K562 (cell line): ENCODE measurements at regions not wholly inside any gene's neighbourhood (a gene's known extent, or its start where the extent isn't known, plus 50 kb on each side); places are given as distances from the start of the nearest gene placed in this dataset.

Experiments used
- CREB5 ChIP-seq: fragments of 250-450 bp; sonication (Bioruptor Pico); IDR thresholded peaks from 2 replicates; pipeline ENCODE4 v1.5.0; 2020; ENCODE audit warnings: mild to moderate bottlenecking
- CSDE1 ChIP-seq, 2 experiments: fragments of 450-650 bp; IDR thresholded peaks; 2 replicates each; pipeline ENCODE4 v1.6.1; 2016; ENCODE audit warnings: mild to moderate bottlenecking in 1 of 2
- EWSR1 ChIP-seq: fragments of 450-650 bp; IDR thresholded peaks from 2 replicates; pipeline ENCODE4 v1.6.1; 2018; ENCODE audit warnings: borderline replicate concordance, mild to moderate bottlenecking, low read depth, moderate library complexity; ENCODE audit not compliant: partially characterized antibody
- GMEB1 ChIP-seq: fragments of 250-450 bp; sonication (Bioruptor Pico); IDR thresholded peaks from 2 replicates; pipeline ENCODE4 v1.4.0; 2020; ENCODE audit warnings: mild to moderate bottlenecking
- HDAC3 ChIP-seq: fragments of 450-650 bp; IDR thresholded peaks from 2 replicates; pipeline ENCODE4 v1.6.1; 2018; ENCODE audit warnings: borderline replicate concordance, mild to moderate bottlenecking, moderate library complexity; ENCODE audit not compliant: partially characterized antibody
- JUNB ChIP-seq: fragments of 450-650 bp; formaldehyde crosslinking; conservative IDR thresholded peaks from 2 replicates; pipeline ENCODE4 v1.4.0; 2020; ENCODE audit warnings: mild to moderate bottlenecking
- MBD1 ChIP-seq: fragments of 250-450 bp; sonication (Bioruptor Pico); IDR thresholded peaks from 2 replicates; pipeline ENCODE4 v1.8.0; 2022; ENCODE audit warnings: inconsistent platforms
- MECOM ChIP-seq: fragments of 250-450 bp; sonication (Bioruptor Pico); IDR thresholded peaks from 2 replicates; pipeline ENCODE4 v1.8.0; 2022; ENCODE audit warnings: inconsistent platforms
- MEIS2 ChIP-seq: fragments of 450-650 bp; IDR thresholded peaks from 2 replicates; pipeline ENCODE4 v1.6.1; 2014; ENCODE audit warnings: mild to moderate bottlenecking; ENCODE audit not compliant: partially characterized antibody
- MIER1 ChIP-seq: fragments of 450-650 bp; IDR thresholded peaks from 2 replicates; pipeline ENCODE4 v1.6.1; 2016; ENCODE audit warnings: antibody characterized with exemption, mild to moderate bottlenecking, low read depth
- MTA3 ChIP-seq: fragments of 450-650 bp; formaldehyde crosslinking; IDR thresholded peaks from 2 replicates; pipeline ENCODE4 v1.6.1; 2017; ENCODE audit warnings: mild to moderate bottlenecking, borderline replicate concordance
- NR2C1 ChIP-seq, 2 experiments: fragments of 450-650 bp; IDR thresholded peaks; 2 replicates each; pipeline ENCODE4 v1.6.1; 2017; ENCODE audit warnings: mild to moderate bottlenecking in 2 of 2, antibody characterized with exemption in 1 of 2, inconsistent platforms in 1 of 2, missing compliant biosample characterization in 1 of 2, missing genetic modification characterization in 1 of 2
- RAD21 ChIP-seq, 2 experiments: fragments of 250-450 bp in 1 of 2; fragments of 450-650 bp in 1 of 2; sonication (Bioruptor Pico) in 1 of 2; formaldehyde crosslinking in 1 of 2; IDR thresholded peaks in 1 of 2; conservative IDR thresholded peaks in 1 of 2; 2 replicates each; pipeline versions ENCODE4 v1.4.0 to v1.8.0; 2020 to 2022; ENCODE audit warnings: mild to moderate bottlenecking in 2 of 2, moderate library complexity in 1 of 2
- RFX5 ChIP-seq: IDR thresholded peaks from 2 replicates; pipeline ENCODE4 v1.6.1; 2011; ENCODE audit warnings: low read depth, mild to moderate bottlenecking, improper control_type of control experiment, low read length
- SAFB2 ChIP-seq: fragments of 200-400 bp; formaldehyde crosslinking; IDR thresholded peaks from 2 replicates; pipeline ENCODE4 v1.6.1; 2018; ENCODE audit warnings: borderline replicate concordance, low read length, low read depth, moderate library complexity; ENCODE audit not compliant: severe bottlenecking
- SIRT6 ChIP-seq: IDR thresholded peaks from one replicate; pipeline ENCODE4 v1.6.1; 2012; ENCODE audit warnings: low read depth, mild to moderate bottlenecking, control low read depth, inconsistent platforms, low read length, moderate library complexity
- SNRNP70 ChIP-seq: fragments of 200-400 bp; formaldehyde crosslinking; optimal IDR thresholded peaks from 2 replicates; pipeline ENCODE3; 2017; ENCODE audit warnings: low read depth, low read length
- ZBTB7A ChIP-seq: IDR thresholded peaks from 2 replicates; pipeline ENCODE4 v1.6.1; 2011; ENCODE audit warnings: low read depth, mild to moderate bottlenecking, low read length, moderate library complexity, borderline replicate concordance; ENCODE audit not compliant: control insufficient read depth
- ZNF24 ChIP-seq: fragments of 450-650 bp; IDR thresholded peaks from 2 replicates; pipeline ENCODE4 v1.6.1; 2016
- ZNF253 ChIP-seq: fragments of 250-450 bp; sonication (Bioruptor Pico); conservative IDR thresholded peaks from 2 replicates; pipeline ENCODE4 v1.6.1; 2021; ENCODE audit warnings: mild to moderate bottlenecking
- ZNF280A ChIP-seq: fragments of 450-650 bp; IDR thresholded peaks from 2 replicates; pipeline ENCODE4 v1.6.1; 2018; ENCODE audit warnings: mild to moderate bottlenecking, low read depth; ENCODE audit not compliant: partially characterized antibody
- ZNF311 ChIP-seq: fragments of 250-450 bp; sonication (Bioruptor Pico); IDR thresholded peaks from 2 replicates; pipeline ENCODE4 v1.4.0; 2020; ENCODE audit warnings: mild to moderate bottlenecking, moderate library complexity
- ZNF347 ChIP-seq: fragments of 450-650 bp; formaldehyde crosslinking; IDR thresholded peaks from 2 replicates; pipeline ENCODE4 v1.4.0; 2020; ENCODE audit warnings: low read depth, mild to moderate bottlenecking, moderate library complexity
- ZNF444 ChIP-seq: fragments of 250-450 bp; sonication (Bioruptor Pico); IDR thresholded peaks from 2 replicates; pipeline ENCODE4 v1.4.0; 2020; ENCODE audit warnings: mild to moderate bottlenecking, moderate library complexity

GRCh38 chr4:116342143-116342542, 743.2 kb downstream of the TRAM1L1 start (continued):
- no peak for TF ChIP-seq RAD21 (CRISPR knock-in tag; conservative IDR thresholded peaks at IDR 0.05 in 1 of 2, IDR thresholded peaks at IDR 0.05 in 1 of 2)
- TF ChIP-seq SAFB2: no peak
- TF ChIP-seq ZBTB7A: no peak
- TF ChIP-seq SNRNP70: no peak
- TF ChIP-seq EWSR1: no peak
- no peak for TF ChIP-seq SIRT6
- TF ChIP-seq GMEB1 (CRISPR knock-in tag): no peak
- no peak for TF ChIP-seq ZNF253 (CRISPR knock-in tag)
- TF ChIP-seq ZNF444 (CRISPR knock-in tag): 0 out of 2 replicates have a peak, but pooled peaks have one; percentile 48
- no peak for TF ChIP-seq MEIS2
- TF ChIP-seq MTA3: no peak
- no peak for TF ChIP-seq ZNF24
- TF ChIP-seq MBD1 (CRISPR knock-in tag): no peak
- TF ChIP-seq JUNB (CRISPR knock-in tag): no peak
- TF ChIP-seq CSDE1 (IDR thresholded peaks at IDR 0.05): no peak
- TF ChIP-seq NR2C1 (IDR thresholded peaks at IDR 0.05): no peak
- TF ChIP-seq NR2C1 (tag; IDR thresholded peaks at IDR 0.05): 0 out of 2 replicates have a peak, but pooled peaks have one; percentile 19
- TF ChIP-seq MIER1: no peak
- no peak for TF ChIP-seq ZNF347
- no peak for TF ChIP-seq RFX5
- TF ChIP-seq HDAC3: no peak
- peak; percentile 86 for TF ChIP-seq ZNF311 (CRISPR knock-in tag)
- TF ChIP-seq CREB5 (CRISPR knock-in tag): no peak
- TF ChIP-seq ZNF280A: no peak
- TF ChIP-seq MECOM (CRISPR knock-in tag): peak; percentile 75; the same call in 1 of the 2 replicates
